ENCODE measurements at regions not wholly inside any gene's neighbourhood (a gene's known extent, or its start where the extent isn't known, plus 50 kb on each side); places are given as distances from the start of the nearest gene placed in this dataset.
"Not testable (repeated sequence)": the region's sequence is repeated elsewhere in the genome, so short reads cannot be mapped to it uniquely, and the experiment has no call there.

GRCh38 chr13:101003566-101003965 is 329.0 kb upstream of the TMTC4 start:
- Mint-ChIP-seq H3K9me3 (no peaks in the 10 kb centered on the region), H3K4me3 (no peak overlapping the region), H3K36me3 (ENCODE audit: insufficient read depth in 2 of 2) (no peaks in the 10 kb centered on the region), H3K27ac (no peak overlapping the region), H3K27me3 (ENCODE audit: low read depth) (peaks cover 7% of the 10 kb centered on the region), H3K4me1 (ENCODE audit: low read depth) (no peaks in the 10 kb centered on the region)
- ATAC-seq (replicated peaks in 1 of 2) (no peak), DNase-seq (no peak)

GRCh38 chr13:100989392-100989791 is 314.8 kb upstream of the TMTC4 start:
- H3K4me3 Mint-ChIP-seq: no peak overlapping the region
- H3K27ac Mint-ChIP-seq: no peak overlapping the region
- H3K36me3 Mint-ChIP-seq (ENCODE audit: insufficient read depth in 2 of 2): peaks cover 0 to 3% of the 10 kb centered on the region in 2 donors
- no peak for ATAC-seq (replicated peaks in 1 of 2)
- H3K9me3 Mint-ChIP-seq: peaks cover 4 to 6% of the 10 kb centered on the region in 2 donors
- DNase-seq: no peak
- no peaks in the 10 kb centered on the region for H3K4me1 Mint-ChIP-seq (ENCODE audit: low read depth)
- H3K27me3 Mint-ChIP-seq (ENCODE audit: low read depth): peaks cover 10% of the 10 kb centered on the region

- no peak overlapping the region for H3K4me3 Mint-ChIP-seq
- no peaks in the 10 kb centered on the region for H3K4me1 Mint-ChIP-seq (ENCODE audit: low read depth)
- peaks cover 0 to 3% of the 10 kb centered on the region in 2 donors for H3K36me3 Mint-ChIP-seq (ENCODE audit: insufficient read depth in 2 of 2)
- H3K27me3 Mint-ChIP-seq (ENCODE audit: low read depth): peaks cover 10% of the 10 kb centered on the region
- DNase-seq: no peak
- no peak for ATAC-seq (replicated peaks in 1 of 2)
- peaks cover 4 to 6% of the 10 kb centered on the region in 2 donors for H3K9me3 Mint-ChIP-seq
- H3K27ac Mint-ChIP-seq: no peak overlapping the region
Measured at GRCh38 chr13:100988921-100989320, 314.3 kb upstream of the TMTC4 start.

- Mint-ChIP-seq H3K27ac (no peak overlapping the region), H3K27me3 (ENCODE audit: low read depth) (peaks cover 10% of the 10 kb centered on the region), H3K36me3 (ENCODE audit: insufficient read depth in 2 of 2) (peaks cover 0 to 3% of the 10 kb centered on the region in 2 donors), H3K4me3 (no peak overlapping the region), H3K9me3 (peaks cover 4 to 6% of the 10 kb centered on the region in 2 donors), H3K4me1 (ENCODE audit: low read depth) (no peaks in the 10 kb centered on the region)
- DNase-seq (no peak), ATAC-seq (replicated peaks in 1 of 2) (no peak)
Measured at GRCh38 chr13:100987948-100988347, 313.4 kb upstream of the TMTC4 start.

GRCh38 chr13:100986571-100986970 is 312.0 kb upstream of the TMTC4 start:
- Mint-ChIP-seq H3K4me1 (ENCODE audit: low read depth) (no peaks in the 10 kb centered on the region), H3K9me3 (peaks cover 2 to 3% of the 10 kb centered on the region in 2 donors), H3K4me3 (no peak overlapping the region), H3K36me3 (ENCODE audit: insufficient read depth in 2 of 2) (peaks cover 0 to 2% of the 10 kb centered on the region in 2 donors), H3K27ac (no peak overlapping the region), H3K27me3 (ENCODE audit: low read depth) (peaks cover 8% of the 10 kb centered on the region)
- ATAC-seq (replicated peaks in 1 of 2) (no peak), DNase-seq (no peak)

- Mint-ChIP-seq H3K4me3 (no peak overlapping the region), H3K9me3 (no peaks in the 10 kb centered on the region), H3K27me3 (ENCODE audit: low read depth) (peaks cover 9% of the 10 kb centered on the region), H3K27ac (no peak overlapping the region), H3K4me1 (ENCODE audit: low read depth) (no peaks in the 10 kb centered on the region), H3K36me3 (ENCODE audit: insufficient read depth in 2 of 2) (no peaks in the 10 kb centered on the region)
- ATAC-seq (replicated peaks in 1 of 2): no peak
- no peak for DNase-seq
Measured at GRCh38 chr13:100984085-100984705, 309.6 kb upstream of the TMTC4 start.

GRCh38 chr13:100983111-100983510 is 308.5 kb upstream of the TMTC4 start:
- Mint-ChIP-seq H3K4me1 (ENCODE audit: low read depth) (no peaks in the 10 kb centered on the region), H3K27me3 (ENCODE audit: low read depth) (peaks cover 9% of the 10 kb centered on the region), H3K27ac (no peak overlapping the region), H3K9me3 (no peaks in the 10 kb centered on the region), H3K36me3 (ENCODE audit: insufficient read depth in 2 of 2) (no peaks in the 10 kb centered on the region), H3K4me3 (no peak overlapping the region)
- no peak for DNase-seq
- no peak for ATAC-seq (replicated peaks in 1 of 2)

GRCh38 chr13:100980171-100980570 is 305.6 kb upstream of the TMTC4 start:
- no peaks in the 10 kb centered on the region for H3K36me3 Mint-ChIP-seq (ENCODE audit: insufficient read depth in 2 of 2)

GRCh38 chr13:100977841-100978240 is 303.2 kb upstream of the TMTC4 start:
- H3K4me3 Mint-ChIP-seq: no peak overlapping the region
- peaks cover 9% of the 10 kb centered on the region for H3K27me3 Mint-ChIP-seq (ENCODE audit: low read depth)
- H3K27ac Mint-ChIP-seq: no peak overlapping the region
- ATAC-seq (replicated peaks in 1 of 2) (no peak), DNase-seq (no peak)
- H3K4me1 Mint-ChIP-seq (ENCODE audit: low read depth): no peaks in the 10 kb centered on the region
- no peaks in the 10 kb centered on the region for H3K9me3 Mint-ChIP-seq
- no peaks in the 10 kb centered on the region for H3K36me3 Mint-ChIP-seq (ENCODE audit: insufficient read depth in 2 of 2)

More at GRCh38 chr13:100980171-100980570, 305.6 kb upstream of the TMTC4 start:
- no peak for DNase-seq
- ATAC-seq (replicated peaks in 1 of 2): no peak
- Mint-ChIP-seq H3K4me3 (no peak overlapping the region), H3K4me1 (ENCODE audit: low read depth) (no peaks in the 10 kb centered on the region), H3K27ac (no peak overlapping the region), H3K27me3 (ENCODE audit: low read depth) (peaks cover 9% of the 10 kb centered on the region), H3K9me3 (no peaks in the 10 kb centered on the region)

GRCh38 chr13:100976993-100977392 is 302.4 kb upstream of the TMTC4 start:
- Mint-ChIP-seq H3K4me3 (no peak overlapping the region), H3K27ac (no peak overlapping the region), H3K36me3 (ENCODE audit: insufficient read depth in 2 of 2) (peaks cover 0 to under 1% of the 10 kb centered on the region in 2 donors), H3K4me1 (ENCODE audit: low read depth) (no peaks in the 10 kb centered on the region), H3K27me3 (ENCODE audit: low read depth) (peaks cover 8% of the 10 kb centered on the region), H3K9me3 (peaks cover 1 to 2% of the 10 kb centered on the region in 2 donors)
- ATAC-seq (replicated peaks in 1 of 2): no peak
- no peak for DNase-seq

GRCh38 chr13:100975666-100976065 is 301.1 kb upstream of the TMTC4 start:
- H3K27ac Mint-ChIP-seq; ATAC-seq (replicated peaks in 1 of 2); DNase-seq; H3K27me3 Mint-ChIP-seq (ENCODE audit: low read depth); H3K4me1 Mint-ChIP-seq (ENCODE audit: low read depth); H3K4me3 Mint-ChIP-seq; H3K36me3 Mint-ChIP-seq (ENCODE audit: insufficient read depth in 2 of 2); H3K9me3 Mint-ChIP-seq: not testable (repeated sequence)

GRCh38 chr13:100962585-100962984 is 288.0 kb upstream of the TMTC4 start:
- H3K27ac Mint-ChIP-seq: no peak overlapping the region
- no peaks in the 10 kb centered on the region for H3K4me1 Mint-ChIP-seq (ENCODE audit: low read depth)
- peaks cover 16% of the 10 kb centered on the region for H3K27me3 Mint-ChIP-seq (ENCODE audit: low read depth)
- peaks cover 0 to 6% of the 10 kb centered on the region in 2 donors for H3K9me3 Mint-ChIP-seq
- DNase-seq (no peak), ATAC-seq (replicated peaks in 1 of 2) (no peak)
- no peak overlapping the region for H3K4me3 Mint-ChIP-seq
- H3K36me3 Mint-ChIP-seq (ENCODE audit: insufficient read depth in 2 of 2): no peaks in the 10 kb centered on the region

- H3K27ac Mint-ChIP-seq: no peak overlapping the region
- H3K4me3 Mint-ChIP-seq: no peak overlapping the region
- H3K27me3 Mint-ChIP-seq (ENCODE audit: low read depth): peaks cover 16% of the 10 kb centered on the region
- DNase-seq: no peak
- ATAC-seq (replicated peaks in 1 of 2): no peak
- no peaks in the 10 kb centered on the region for H3K4me1 Mint-ChIP-seq (ENCODE audit: low read depth)
- peaks cover 0 to 2% of the 10 kb centered on the region in 2 donors for H3K9me3 Mint-ChIP-seq
- no peaks in the 10 kb centered on the region for H3K36me3 Mint-ChIP-seq (ENCODE audit: insufficient read depth in 2 of 2)
Measured at GRCh38 chr13:100961186-100961585, 286.6 kb upstream of the TMTC4 start.

- Mint-ChIP-seq H3K27me3 (ENCODE audit: low read depth) (peaks cover 16% of the 10 kb centered on the region), H3K4me1 (ENCODE audit: low read depth) (no peaks in the 10 kb centered on the region), H3K9me3 (peaks cover 0 to 2% of the 10 kb centered on the region in 2 donors), H3K27ac (no peak overlapping the region), H3K4me3 (no peak overlapping the region), H3K36me3 (ENCODE audit: insufficient read depth in 2 of 2) (no peaks in the 10 kb centered on the region)
- ATAC-seq (replicated peaks in 1 of 2) (no peak), DNase-seq (no peak)
Measured at GRCh38 chr13:100958831-100959230, 284.2 kb upstream of the TMTC4 start.

Measured in activated T-cell treated with anti-CD3 and anti-CD28 coated beads, Interleukin-2, amount 50 U/mL, for 72 hours (primary cell).